Effector memory CD8-positive, alpha-beta T cell (primary cell): ENCODE measurements at regions not wholly inside any gene's neighbourhood (a gene's known extent, or its start where the extent isn't known, plus 50 kb on each side); places are given as distances from the start of the nearest gene placed in this dataset.
A peak's percentile ranks its signal among the peaks of the same experiment; 100 is the strongest.

ENCODE experiments used
- ATAC-seq: fragments of 150-1000 bp; cut with Tn5 transposase; replicated peaks from 2 replicates; pipeline ENCODE4 v1.10.0; 2021; ENCODE audit warnings: mild to moderate bottlenecking, moderate library complexity
- DNase-seq, 3 experiments: peaks; one replicate each; pipeline ENCODE4 v3.0.0; 2021
- H3K27ac Mint-ChIP-seq, 2 donors: one replicate each; pipeline ENCODE4 v1.8.0; 2022; ENCODE audit warnings: mild to moderate bottlenecking in 2 of 2, mixed read lengths in 2 of 2, moderate library complexity in 2 of 2
- H3K27me3 Mint-ChIP-seq, 2 donors: one replicate each; pipeline ENCODE4 v1.8.0; 2022; ENCODE audit warnings: mixed read lengths in 2 of 2
- H3K36me3 Mint-ChIP-seq: one replicate; pipeline ENCODE4 v1.8.0; 2022; ENCODE audit warnings: mild to moderate bottlenecking, moderate library complexity, mixed read lengths; ENCODE audit not compliant: insufficient read depth
- H3K4me1 Mint-ChIP-seq, 2 donors: one replicate each; pipeline ENCODE4 v1.8.0; 2022; ENCODE audit warnings: low read depth in 2 of 2, mixed read lengths in 2 of 2
- H3K4me3 Mint-ChIP-seq, 2 donors: one replicate each; pipeline ENCODE4 v1.8.0; 2022; ENCODE audit warnings: mild to moderate bottlenecking in 2 of 2, mixed read lengths in 2 of 2, moderate library complexity in 2 of 2
- H3K9me3 Mint-ChIP-seq, 2 donors: one replicate each; pipeline ENCODE4 v1.8.0; 2022; ENCODE audit warnings: mixed read lengths in 2 of 2

DNA sequence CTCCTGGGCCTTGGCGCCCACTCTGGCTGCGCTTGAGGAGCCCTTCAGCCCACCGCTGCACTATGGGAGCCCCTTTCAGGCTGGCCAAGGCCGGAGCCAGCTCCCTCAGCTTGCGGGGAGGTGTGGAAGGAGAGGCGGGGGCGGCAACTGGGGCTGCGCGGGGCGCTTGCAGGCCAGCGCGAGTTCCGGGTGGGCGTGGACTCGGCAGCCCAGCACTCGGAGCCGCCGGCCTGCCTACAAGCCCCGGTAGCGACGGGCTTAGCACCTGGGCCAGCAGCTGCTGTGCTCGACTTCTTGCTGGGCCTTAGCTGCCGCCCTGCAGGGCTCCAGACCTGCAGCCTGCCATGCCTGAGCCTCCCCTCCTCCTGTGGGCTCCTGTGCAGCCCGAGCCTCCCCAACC lies 141.5 kb upstream of the SLC39A10 start:
- H3K36me3 Mint-ChIP-seq: no peaks in the 10 kb centered on the region
- peaks cover 0 to 10% of the 10 kb centered on the region in 2 donors for H3K4me1 Mint-ChIP-seq
- ATAC-seq (no peak), DNase-seq (no peak)
- no peak overlapping the region for H3K4me3 Mint-ChIP-seq
- no peak overlapping the region for H3K27ac Mint-ChIP-seq
- H3K9me3 Mint-ChIP-seq: no peaks in the 10 kb centered on the region
- no peaks in the 10 kb centered on the region for H3K27me3 Mint-ChIP-seq

DNA sequence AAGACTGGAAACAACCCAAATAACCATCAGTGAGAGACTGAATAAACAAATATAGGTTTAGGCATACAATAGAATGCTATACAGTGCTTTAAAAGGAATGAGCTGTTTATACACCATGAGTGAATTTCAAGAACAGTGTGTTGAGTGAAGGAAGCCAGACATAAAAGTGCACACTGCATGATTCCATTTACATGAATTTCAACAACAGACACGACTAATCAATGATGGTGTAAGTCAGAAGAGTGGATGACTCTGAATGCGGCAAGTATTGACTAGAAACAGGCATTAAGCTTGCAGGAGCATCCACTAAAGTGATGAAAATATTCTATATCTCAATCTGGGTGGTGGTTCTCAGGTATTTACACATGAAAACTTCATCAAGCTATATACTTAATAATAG lies 142.7 kb upstream of the SLC39A10 start:
- DNase-seq (no peak), ATAC-seq (no peak)
- H3K4me1 Mint-ChIP-seq: peaks cover 3 to 12% of the 10 kb centered on the region in 2 donors
- H3K27me3 Mint-ChIP-seq: no peaks in the 10 kb centered on the region
- H3K27ac Mint-ChIP-seq: no peak overlapping the region
- H3K4me3 Mint-ChIP-seq: no peak overlapping the region
- H3K9me3 Mint-ChIP-seq: no peaks in the 10 kb centered on the region
- no peaks in the 10 kb centered on the region for H3K36me3 Mint-ChIP-seq

GRCh38 chr2:195513119-195513518 lies 143.9 kb upstream of the SLC39A10 start:
- Mint-ChIP-seq H3K4me3 (no peak overlapping the region), H3K9me3 (no peaks in the 10 kb centered on the region), H3K27me3 (no peaks in the 10 kb centered on the region), H3K27ac (no peak overlapping the region), H3K36me3 (no peaks in the 10 kb centered on the region), H3K4me1 (peaks cover 3 to 6% of the 10 kb centered on the region in 2 donors)
- DNase-seq: no peak
- ATAC-seq: no peak

GRCh38 chr2:195509551-195509950 lies 147.5 kb upstream of the SLC39A10 start:
- Mint-ChIP-seq H3K4me3 (no peak overlapping the region), H3K9me3 (no peaks in the 10 kb centered on the region), H3K27me3 (no peaks in the 10 kb centered on the region), H3K36me3 (no peaks in the 10 kb centered on the region), H3K4me1 (peaks cover 4 to 6% of the 10 kb centered on the region in 2 donors), H3K27ac (no peak overlapping the region)
- ATAC-seq (no peak), DNase-seq (no peak)

DNA sequence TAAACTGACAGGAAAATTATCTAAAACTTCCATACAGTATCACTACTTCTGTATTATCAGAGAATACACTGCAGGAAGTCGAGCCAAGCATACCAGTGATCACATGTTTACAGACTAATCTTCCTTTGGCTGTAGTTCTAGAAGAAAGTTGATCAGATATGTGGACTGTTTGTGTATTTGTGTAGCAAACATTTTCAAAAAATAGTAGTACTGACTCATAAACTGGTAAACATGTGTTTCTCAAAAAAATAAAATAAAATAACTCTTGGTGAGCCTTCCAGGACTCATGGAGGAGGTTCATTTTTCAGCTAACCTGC lies 148.9 kb upstream of the SLC39A10 start:
- no peaks in the 10 kb centered on the region for H3K9me3 Mint-ChIP-seq
- peaks cover 6 to 8% of the 10 kb centered on the region in 2 donors for H3K4me1 Mint-ChIP-seq
- H3K36me3 Mint-ChIP-seq: no peaks in the 10 kb centered on the region
- no peak overlapping the region for H3K4me3 Mint-ChIP-seq
- no peak for ATAC-seq
- no peak for DNase-seq
- H3K27me3 Mint-ChIP-seq: no peaks in the 10 kb centered on the region
- no peak overlapping the region for H3K27ac Mint-ChIP-seq

GRCh38 chr2:195507447-195508138 lies 149.4 kb upstream of the SLC39A10 start:
- H3K4me1 Mint-ChIP-seq: peaks cover 10 to 11% of the 10 kb centered on the region in 2 donors
- H3K27ac Mint-ChIP-seq: no peak overlapping the region
- no peaks in the 10 kb centered on the region for H3K9me3 Mint-ChIP-seq
- H3K4me3 Mint-ChIP-seq: no peak overlapping the region
- no peaks in the 10 kb centered on the region for H3K27me3 Mint-ChIP-seq
- DNase-seq (no peak), ATAC-seq (no peak)
- no peaks in the 10 kb centered on the region for H3K36me3 Mint-ChIP-seq

DNA sequence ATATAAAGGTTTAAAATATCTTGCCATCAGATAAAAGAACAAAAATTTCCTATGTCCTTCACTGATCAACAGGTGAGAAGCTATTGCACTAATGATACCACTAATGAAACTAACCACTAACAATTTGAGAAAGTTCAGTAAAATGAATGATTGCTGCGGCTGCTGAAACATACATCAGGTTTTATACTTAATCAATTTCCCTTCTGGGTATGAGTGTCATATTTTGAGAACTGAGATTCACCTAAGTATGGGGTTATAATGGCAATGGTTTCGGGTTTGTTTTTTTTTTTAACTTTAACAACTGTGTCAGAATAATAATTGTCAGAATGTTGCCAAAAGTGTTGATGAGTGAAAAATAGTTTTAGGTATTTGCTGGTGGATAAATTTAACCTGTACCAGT lies 151.3 kb upstream of the SLC39A10 start:
- no peak for DNase-seq
- no peak overlapping the region for H3K27ac Mint-ChIP-seq
- H3K27me3 Mint-ChIP-seq: no peaks in the 10 kb centered on the region
- peaks cover 11% of the 10 kb centered on the region in 2 donors for H3K4me1 Mint-ChIP-seq
- no peak overlapping the region for H3K4me3 Mint-ChIP-seq
- no peaks in the 10 kb centered on the region for H3K9me3 Mint-ChIP-seq
- H3K36me3 Mint-ChIP-seq: no peaks in the 10 kb centered on the region
- no peak for ATAC-seq

GRCh38 chr2:195503208-195503607 lies 153.8 kb upstream of the SLC39A10 start:
- no peaks in the 10 kb centered on the region for H3K36me3 Mint-ChIP-seq
- peak; percentile 86 for ATAC-seq
- peaks cover 5 to 10% of the 10 kb centered on the region in 2 donors for H3K4me1 Mint-ChIP-seq
- H3K27me3 Mint-ChIP-seq: no peaks in the 10 kb centered on the region
- peak overlapping the region; percentile 52 to 66 for H3K27ac Mint-ChIP-seq
- H3K9me3 Mint-ChIP-seq: no peaks in the 10 kb centered on the region
- DNase-seq: no peak
- no peak overlapping the region for H3K4me3 Mint-ChIP-seq

- no peak for DNase-seq
- H3K36me3 Mint-ChIP-seq: no peaks in the 10 kb centered on the region
- no peak overlapping the region for H3K27ac Mint-ChIP-seq
- H3K4me3 Mint-ChIP-seq: no peak overlapping the region
- ATAC-seq: no peak
- H3K9me3 Mint-ChIP-seq: no peaks in the 10 kb centered on the region
- H3K4me1 Mint-ChIP-seq: peaks cover 9 to 15% of the 10 kb centered on the region in 2 donors
- H3K27me3 Mint-ChIP-seq: no peaks in the 10 kb centered on the region
These were observed 155.3 kb upstream of the SLC39A10 start for GRCh38 chr2:195501746-195502145.

GRCh38 chr2:195500879-195501278 lies 156.1 kb upstream of the SLC39A10 start:
- no peak for ATAC-seq
- no peak overlapping the region for H3K27ac Mint-ChIP-seq
- no peaks in the 10 kb centered on the region for H3K36me3 Mint-ChIP-seq
- peaks cover 9 to 15% of the 10 kb centered on the region in 2 donors for H3K4me1 Mint-ChIP-seq
- no peak for DNase-seq
- H3K4me3 Mint-ChIP-seq: no peak overlapping the region
- H3K9me3 Mint-ChIP-seq: no peaks in the 10 kb centered on the region
- H3K27me3 Mint-ChIP-seq: no peaks in the 10 kb centered on the region

DNA sequence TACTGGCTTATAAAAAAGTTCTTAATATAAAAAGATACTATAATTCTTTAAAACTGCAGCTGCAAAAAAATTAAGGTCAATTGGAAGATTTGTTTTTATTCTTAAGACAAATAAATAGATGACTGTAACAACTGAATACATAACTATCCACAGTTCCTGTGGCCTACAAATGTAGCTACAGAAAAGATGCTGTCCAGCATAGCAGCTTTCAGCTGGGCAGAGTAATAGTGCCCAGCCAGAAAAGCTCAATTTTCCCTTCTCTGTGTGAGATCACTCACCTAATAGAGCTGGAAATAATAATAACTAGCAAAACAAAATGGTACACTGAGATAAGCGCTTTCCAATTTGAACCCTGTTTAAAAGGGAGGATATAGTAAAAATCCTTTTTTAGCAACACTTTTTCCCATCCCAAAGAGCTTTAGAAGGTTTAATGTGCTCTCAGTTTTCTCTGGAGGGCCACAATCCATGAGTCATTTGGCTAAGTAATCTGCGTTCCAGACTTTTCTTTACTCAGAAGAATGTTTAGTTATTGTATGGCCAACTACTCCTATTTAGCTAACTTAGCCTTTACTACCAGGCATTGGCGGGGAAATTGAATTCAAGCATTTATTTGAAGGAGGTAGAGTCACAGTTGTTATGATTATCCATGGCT lies 158.1 kb upstream of the SLC39A10 start:
- H3K4me3 Mint-ChIP-seq: no peak overlapping the region
- peaks cover 9 to 13% of the 10 kb centered on the region in 2 donors for H3K4me1 Mint-ChIP-seq
- no peaks in the 10 kb centered on the region for H3K36me3 Mint-ChIP-seq
- H3K27me3 Mint-ChIP-seq: no peaks in the 10 kb centered on the region
- no peak for DNase-seq
- ATAC-seq: no peak
- H3K9me3 Mint-ChIP-seq: no peaks in the 10 kb centered on the region
- H3K27ac Mint-ChIP-seq: no peak overlapping the region

GRCh38 chr2:195498176-195498575 lies 158.8 kb upstream of the SLC39A10 start:
- peak; percentile 55 to 66 (median 65) for DNase-seq
- Mint-ChIP-seq H3K36me3 (no peaks in the 10 kb centered on the region), H3K9me3 (no peaks in the 10 kb centered on the region), H3K27ac (peak overlapping the region in 1 of 2 donors; percentile 38), H3K4me1 (peaks cover 9 to 12% of the 10 kb centered on the region in 2 donors), H3K4me3 (no peak overlapping the region), H3K27me3 (no peaks in the 10 kb centered on the region)
- peak; percentile 66 for ATAC-seq

- no peak overlapping the region for H3K27ac Mint-ChIP-seq
- H3K4me1 Mint-ChIP-seq: peaks cover 5 to 8% of the 10 kb centered on the region in 2 donors
- H3K27me3 Mint-ChIP-seq: no peaks in the 10 kb centered on the region
- H3K4me3 Mint-ChIP-seq: no peak overlapping the region
- no peaks in the 10 kb centered on the region for H3K36me3 Mint-ChIP-seq
- ATAC-seq: no peak
- H3K9me3 Mint-ChIP-seq: no peaks in the 10 kb centered on the region
- DNase-seq: no peak
These were observed 160.0 kb upstream of the SLC39A10 start for GRCh38 chr2:195496991-195497390.

DNA sequence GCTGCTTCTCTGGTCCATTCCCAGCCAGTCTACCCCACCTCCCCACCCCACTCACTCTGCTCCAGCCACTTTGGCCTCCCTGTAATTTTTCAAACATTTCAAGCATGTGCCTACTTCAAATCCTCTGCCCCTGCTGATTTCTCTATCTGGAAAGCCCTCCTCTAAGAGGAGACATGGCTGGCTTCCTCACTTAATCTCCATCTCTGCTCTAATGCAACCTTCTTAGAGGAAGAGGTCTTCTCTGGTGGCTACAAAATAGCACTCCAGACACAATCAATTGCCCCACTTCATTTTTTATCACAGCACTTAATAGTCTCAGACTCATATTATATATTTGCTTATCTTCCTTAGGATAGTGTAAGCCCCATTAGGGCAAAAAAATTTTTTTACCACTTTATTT lies 161.1 kb upstream of the SLC39A10 start:
- H3K4me3 Mint-ChIP-seq: no peak overlapping the region
- ATAC-seq: no peak
- no peak for DNase-seq
- no peaks in the 10 kb centered on the region for H3K9me3 Mint-ChIP-seq
- no peak overlapping the region for H3K27ac Mint-ChIP-seq
- no peaks in the 10 kb centered on the region for H3K36me3 Mint-ChIP-seq
- peaks cover 5 to 8% of the 10 kb centered on the region in 2 donors for H3K4me1 Mint-ChIP-seq
- no peaks in the 10 kb centered on the region for H3K27me3 Mint-ChIP-seq
